Activated T-cell treated with anti-CD3 and anti-CD28 coated beads for 48 hours (primary cell): ENCODE measurements at regions not wholly inside any gene's neighbourhood (a gene's known extent, or its start where the extent isn't known, plus 50 kb on each side); places are given as distances from the start of the nearest gene placed in this dataset.
"Not testable (repeated sequence)": the region's sequence is repeated elsewhere in the genome, so short reads cannot be mapped to it uniquely, and the experiment has no call there.

Source experiments
- DNase-seq: peaks from one replicate; pipeline ENCODE4 v3.0.0-alpha.2; 2020; ENCODE audit warnings: low read depth

- no peak for DNase-seq
These were observed 76.9 kb upstream of the EED start for GRCh38 chr11:86167499-86168164.

GRCh38 chr11:86166287-86166686 lies 78.3 kb upstream of the EED start:
- DNase-seq: not testable (repeated sequence)

GRCh38 chr11:86164106-86164505 lies 80.4 kb upstream of the EED start:
- no peak for DNase-seq

- DNase-seq: not testable (repeated sequence)
These were observed 81.2 kb upstream of the EED start for GRCh38 chr11:86163221-86163876.

- no peak for DNase-seq
These were observed 82.3 kb upstream of the EED start for GRCh38 chr11:86162239-86162638.

GRCh38 chr11:86161837-86162236 lies 82.7 kb upstream of the EED start:
- no peak for DNase-seq

GRCh38 chr11:86161336-86161735 lies 83.2 kb upstream of the EED start:
- DNase-seq: no peak

GRCh38 chr11:86160541-86161149 lies 83.9 kb upstream of the EED start:
- DNase-seq: no peak

GRCh38 chr11:86159581-86159891 lies 85.0 kb upstream of the EED start:
- no peak for DNase-seq

- no peak for DNase-seq
These were observed 85.6 kb upstream of the EED start for GRCh38 chr11:86158704-86159580.

GRCh38 chr11:86157797-86158378 lies 86.7 kb upstream of the EED start:
- DNase-seq: no peak

- no peak for DNase-seq
These were observed 87.6 kb upstream of the PICALM start for GRCh38 chr11:86156397-86156955.

GRCh38 chr11:86155200-86155844 lies 86.4 kb upstream of the PICALM start:
- no peak for DNase-seq

GRCh38 chr11:86153439-86153838 lies 84.6 kb upstream of the PICALM start:
- DNase-seq: no peak

GRCh38 chr11:86152901-86153300 lies 84.0 kb upstream of the PICALM start:
- no peak for DNase-seq

- no peak for DNase-seq
These were observed 83.3 kb upstream of the PICALM start for GRCh38 chr11:86152006-86152862.

- no peak for DNase-seq
These were observed 82.5 kb upstream of the PICALM start for GRCh38 chr11:86151174-86152005.

GRCh38 chr11:86150847-86151173 lies 81.9 kb upstream of the PICALM start:
- no peak for DNase-seq

GRCh38 chr11:86149792-86150191 lies 80.9 kb upstream of the PICALM start:
- no peak for DNase-seq

GRCh38 chr11:86148345-86148747 lies 79.5 kb upstream of the PICALM start:
- DNase-seq: no peak
